COR-L47 (cell line): ENCODE measurements at regions not wholly inside any gene's neighbourhood (a gene's known extent, or its start where the extent isn't known, plus 50 kb on each side); places are given as distances from the start of the nearest gene placed in this dataset.
"Not testable (repeated sequence)": the region's sequence is repeated elsewhere in the genome, so short reads cannot be mapped to it uniquely, and the experiment has no call there.

ENCODE experiments used
- DNase-seq: peaks from one replicate; lab custom pipeline; 2025; lab: John Stamatoyannopoulos, UW

GRCh38 chr18:1488394-1488793 is 583.7 kb downstream of the ADCYAP1 start:
- DNase-seq: no peak

GRCh38 chr18:1488957-1489356 is 584.3 kb downstream of the ADCYAP1 start:
- peak; percentile 99 for DNase-seq

GRCh38 chr18:1495387-1495786 is 590.7 kb downstream of the ADCYAP1 start:
- no peak for DNase-seq

GRCh38 chr18:1496096-1496495 is 591.4 kb downstream of the ADCYAP1 start:
- DNase-seq: no peak

- no peak for DNase-seq
Observed at GRCh38 chr18:1498216-1498615, 593.5 kb downstream of the ADCYAP1 start.

- DNase-seq: peak; percentile 29
Observed at GRCh38 chr18:1499265-1499664, 594.6 kb downstream of the ADCYAP1 start.

GRCh38 chr18:1503847-1504246 is 599.2 kb downstream of the ADCYAP1 start:
- DNase-seq: no peak

- peak; percentile 53 for DNase-seq
Observed at GRCh38 chr18:1505856-1506255, 601.2 kb downstream of the ADCYAP1 start.

GRCh38 chr18:1510542-1511179 is 606.0 kb downstream of the ADCYAP1 start:
- DNase-seq: no peak

- DNase-seq: no peak
Observed at GRCh38 chr18:1511619-1512311, 607.1 kb downstream of the ADCYAP1 start.

- no peak for DNase-seq
Observed at GRCh38 chr18:1513519-1513918, 608.8 kb downstream of the ADCYAP1 start.

- DNase-seq: not testable (repeated sequence)
Observed at GRCh38 chr18:1521588-1522248, 617.0 kb downstream of the ADCYAP1 start.

GRCh38 chr18:1522249-1522615 is 617.6 kb downstream of the ADCYAP1 start:
- DNase-seq: no peak

- DNase-seq: no peak
Observed at GRCh38 chr18:1526991-1527390, 622.3 kb downstream of the ADCYAP1 start.

GRCh38 chr18:1527805-1528204 is 623.1 kb downstream of the ADCYAP1 start:
- DNase-seq: no peak

- no peak for DNase-seq
Observed at GRCh38 chr18:1528447-1528846, 623.8 kb downstream of the ADCYAP1 start.

GRCh38 chr18:1528964-1529509 is 624.4 kb downstream of the ADCYAP1 start:
- no peak for DNase-seq

GRCh38 chr18:1530650-1531049 is 626.0 kb downstream of the ADCYAP1 start:
- DNase-seq: no peak

- no peak for DNase-seq
Observed at GRCh38 chr18:1539276-1539675, 634.6 kb downstream of the ADCYAP1 start.

- DNase-seq: no peak
Observed at GRCh38 chr18:1541478-1541877, 636.8 kb downstream of the ADCYAP1 start.

GRCh38 chr18:1542230-1542774 is 637.6 kb downstream of the ADCYAP1 start:
- DNase-seq: no peak

- DNase-seq: no peak
Observed at GRCh38 chr18:1544016-1544415, 639.3 kb downstream of the ADCYAP1 start.

GRCh38 chr18:1557711-1558110 is 653.0 kb downstream of the ADCYAP1 start:
- not testable (repeated sequence) for DNase-seq
